Daoy (cell line): ENCODE measurements at regions not wholly inside any gene's neighbourhood (a gene's known extent, or its start where the extent isn't known, plus 50 kb on each side); places are given as distances from the start of the nearest gene placed in this dataset.
A peak's percentile ranks its signal among the peaks of the same experiment; 100 is the strongest.
"Not testable (repeated sequence)": the region's sequence is repeated elsewhere in the genome, so short reads cannot be mapped to it uniquely, and the experiment has no call there.

Experiments
- DNase-seq: peaks from one replicate; pipeline ENCODE4 v3.0.0-alpha.2; 2015; ENCODE audit warnings: low read depth

DNA sequence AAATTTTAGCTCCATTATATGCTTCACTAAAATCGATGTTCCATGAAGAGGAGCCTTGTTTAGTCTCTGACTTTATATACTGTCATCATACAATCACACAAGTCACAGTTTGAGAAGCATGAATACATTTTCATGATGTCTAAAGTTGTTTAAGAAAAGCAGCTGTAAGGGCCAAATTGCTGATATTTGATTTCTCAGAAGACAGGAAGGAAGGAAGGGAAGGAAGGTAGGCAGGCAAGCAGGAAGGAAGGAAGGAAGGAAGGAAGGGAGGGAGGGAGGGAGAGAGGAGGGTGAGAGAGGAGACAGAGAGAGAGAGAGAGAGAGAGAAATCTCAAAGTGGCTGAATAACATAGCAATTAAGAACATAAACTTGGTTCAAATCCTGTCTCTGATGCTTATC, 153.7 kb downstream of the RTL9 start:
- no peak for DNase-seq

- DNase-seq = no peak
These were observed 155.9 kb downstream of the RTL9 start for GRCh38 chrX:110514509-110514908.

DNA sequence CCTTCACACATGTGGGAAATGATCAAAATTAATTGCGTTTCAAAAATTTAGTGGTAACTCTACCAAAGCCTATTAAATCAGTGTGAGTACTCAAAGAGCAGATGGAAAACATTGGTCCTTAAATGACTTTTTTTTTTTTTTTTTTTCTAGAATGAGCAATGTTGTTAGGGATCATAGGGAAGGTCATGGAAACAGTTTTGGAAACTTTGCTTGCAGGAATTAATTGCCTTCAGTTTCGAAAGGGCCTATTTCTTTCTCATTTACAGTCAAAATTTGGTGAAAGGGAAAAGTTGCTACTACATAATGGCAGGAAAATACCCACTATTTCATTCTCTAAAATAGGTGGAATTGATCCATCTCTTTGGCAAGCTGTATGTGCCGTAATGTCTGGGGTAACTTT, 160.9 kb downstream of the RTL9 start:
- no peak for DNase-seq

GRCh38 chrX:110519906-110520452, 161.3 kb downstream of the RTL9 start:
- no peak for DNase-seq

DNA sequence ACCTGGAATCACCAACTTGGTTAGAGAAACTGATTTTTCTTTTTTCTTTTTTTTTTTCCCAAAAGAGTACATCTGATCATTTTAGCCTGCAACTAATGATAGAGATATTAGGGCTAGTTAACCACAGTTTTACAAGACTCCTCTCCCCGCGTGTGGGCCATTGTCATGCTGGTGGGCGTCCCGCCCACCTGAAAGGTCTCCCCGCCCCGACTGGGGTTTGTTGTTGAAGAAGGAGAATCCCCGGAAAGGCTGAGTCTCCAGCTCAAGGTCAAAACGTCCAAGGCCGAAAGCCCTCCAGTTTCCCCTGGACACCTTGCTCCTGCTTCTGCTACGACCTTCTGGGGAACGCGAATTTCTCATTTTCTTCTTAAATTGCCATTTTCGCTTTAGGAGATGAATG, 162.0 kb downstream of the RTL9 start:
- not testable (repeated sequence) for DNase-seq

GRCh38 chrX:110531873-110532580, 173.4 kb downstream of the RTL9 start:
- no peak for DNase-seq

DNA sequence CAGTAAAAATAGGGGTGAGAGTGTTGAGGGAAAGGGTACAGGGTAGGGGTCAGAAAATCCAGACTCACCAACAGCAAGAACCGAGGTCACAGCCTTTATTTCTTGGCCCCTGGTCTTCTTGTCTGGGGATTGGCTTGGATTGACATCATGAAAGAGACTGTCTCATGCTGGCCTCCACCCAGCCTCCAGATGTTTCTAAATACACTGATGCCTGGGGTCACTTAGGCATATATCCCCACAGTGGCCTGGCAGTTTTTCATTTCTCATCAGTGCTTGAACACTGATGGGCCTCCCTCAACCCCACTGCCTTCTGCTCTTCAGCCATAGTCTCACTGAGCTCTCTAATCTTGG, 173.9 kb downstream of the RTL9 start:
- DNase-seq = no peak

- DNase-seq = no peak
These were observed 178.2 kb downstream of the RTL9 start for GRCh38 chrX:110536816-110537215.

- no peak for DNase-seq
These were observed 182.6 kb downstream of the RTL9 start for GRCh38 chrX:110541266-110541665.

DNA sequence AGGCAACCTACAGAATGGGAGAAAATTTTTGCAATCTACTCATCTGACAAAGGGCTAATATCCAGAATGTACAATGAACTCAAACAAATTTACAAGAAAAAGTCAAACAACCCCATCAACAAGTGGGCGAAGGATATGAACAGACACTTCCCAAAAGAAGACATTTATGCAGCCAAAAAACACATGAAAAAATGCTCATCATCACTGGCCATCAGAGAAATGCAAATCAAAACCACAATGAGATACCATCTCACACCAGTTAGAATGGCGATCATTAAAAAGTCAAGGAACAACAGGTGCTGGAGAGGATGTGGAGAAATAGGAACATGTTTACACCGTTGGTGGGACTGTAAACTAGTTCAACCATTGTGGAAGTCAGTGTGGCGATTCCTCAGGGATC, 192.2 kb downstream of the RTL9 start:
- DNase-seq = not testable (repeated sequence)

DNA sequence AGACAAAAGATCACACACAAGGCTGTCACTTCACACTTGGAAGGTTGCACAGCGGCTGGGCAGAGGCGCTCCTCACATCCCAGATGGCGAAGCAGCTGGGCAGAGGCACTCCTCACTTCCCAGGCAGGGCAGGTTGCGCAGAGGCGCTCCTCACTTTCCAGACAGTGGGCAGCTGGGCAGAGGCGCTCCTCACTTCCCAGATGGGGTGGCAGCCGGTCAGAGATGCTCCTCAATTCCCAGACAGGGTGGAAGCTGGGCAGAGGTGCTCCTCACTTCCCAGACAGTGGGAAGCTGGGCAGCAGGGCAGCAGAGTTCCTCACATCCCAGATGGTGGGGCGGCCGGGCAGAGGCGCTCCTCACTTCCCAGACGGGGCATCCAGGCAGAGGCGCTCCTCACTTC, 199.2 kb downstream of the RTL9 start:
- DNase-seq = no peak

DNA sequence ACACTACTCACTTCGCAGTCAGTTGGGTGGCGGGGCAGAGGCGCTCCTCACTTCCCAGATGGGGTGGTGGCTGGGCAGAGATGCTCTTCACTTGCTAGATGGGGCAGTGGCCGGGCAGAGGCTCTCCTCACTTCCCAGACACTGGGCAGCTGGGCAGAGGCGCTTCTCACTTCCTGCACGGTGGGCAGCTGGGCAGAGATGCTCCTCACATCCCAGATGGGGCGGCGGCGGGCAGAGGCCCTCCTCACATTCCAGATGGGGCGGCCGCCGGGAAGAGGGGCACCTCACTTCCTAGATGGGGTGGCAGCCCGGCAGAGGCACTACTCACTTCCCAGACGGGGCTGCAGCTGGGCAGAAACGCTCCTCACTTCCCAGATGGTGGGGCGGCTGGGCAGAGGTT, 199.8 kb downstream of the RTL9 start:
- DNase-seq = no peak

DNA sequence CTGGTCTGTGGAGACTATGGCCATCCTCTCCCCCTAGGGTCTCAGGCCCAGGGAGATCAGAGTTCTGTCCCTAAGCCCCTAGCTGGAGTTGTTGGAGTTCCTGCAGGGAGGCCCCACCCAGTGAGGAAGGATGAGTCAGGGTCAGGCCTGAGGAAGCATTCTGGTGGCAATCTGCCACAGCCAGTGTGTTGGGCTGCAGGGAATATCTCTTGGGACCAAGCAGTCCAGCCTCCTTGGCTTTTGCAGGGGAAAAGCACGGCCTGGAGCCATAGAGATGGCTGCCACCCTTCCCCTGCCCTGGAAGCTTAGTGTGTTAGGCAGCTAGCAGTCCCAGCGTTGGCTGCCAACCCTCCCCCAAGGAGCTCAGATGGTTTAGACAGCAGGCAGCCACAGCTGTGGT, 202.4 kb downstream of the RTL9 start:
- DNase-seq = no peak

DNA sequence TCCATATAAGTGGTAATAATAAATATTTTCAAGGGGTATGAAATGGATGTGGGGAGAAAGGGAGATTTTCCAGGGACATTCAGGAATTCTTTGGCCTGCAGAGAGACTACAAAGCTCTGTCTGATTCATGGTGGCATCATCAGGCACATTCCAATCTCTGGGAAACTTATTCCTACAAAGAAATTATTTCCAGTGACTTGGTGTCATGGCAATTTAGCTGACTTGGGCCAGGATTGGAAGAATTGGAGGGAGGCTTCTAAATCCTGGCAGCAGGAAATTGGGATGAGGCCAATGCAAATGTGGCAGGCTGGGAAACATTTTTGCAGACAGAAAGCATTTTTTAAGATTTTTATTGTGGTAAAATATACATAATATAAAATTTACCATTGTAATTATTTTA, 204.6 kb downstream of the RTL9 start:
- no peak for DNase-seq

DNA sequence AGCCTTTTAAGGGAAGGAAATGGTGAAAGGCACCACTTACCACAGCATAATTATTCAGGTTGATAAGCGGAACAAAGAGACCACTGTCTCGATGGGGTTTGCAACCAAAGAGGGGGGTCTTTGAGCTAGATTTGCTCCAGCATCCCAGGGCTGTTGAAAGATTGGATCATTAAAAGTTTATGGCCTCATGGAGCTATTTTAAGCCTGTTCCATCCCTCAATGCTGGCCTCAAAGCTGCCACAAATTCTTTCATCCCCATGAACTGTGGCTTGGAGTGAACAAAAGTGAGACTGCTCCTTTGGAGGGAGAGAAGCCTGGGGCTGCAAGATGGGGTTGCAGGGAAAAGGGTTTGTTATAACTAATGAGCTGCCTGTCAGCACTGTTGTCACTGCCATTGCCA, 209.8 kb downstream of the RTL9 start:
- DNase-seq = no peak

DNA sequence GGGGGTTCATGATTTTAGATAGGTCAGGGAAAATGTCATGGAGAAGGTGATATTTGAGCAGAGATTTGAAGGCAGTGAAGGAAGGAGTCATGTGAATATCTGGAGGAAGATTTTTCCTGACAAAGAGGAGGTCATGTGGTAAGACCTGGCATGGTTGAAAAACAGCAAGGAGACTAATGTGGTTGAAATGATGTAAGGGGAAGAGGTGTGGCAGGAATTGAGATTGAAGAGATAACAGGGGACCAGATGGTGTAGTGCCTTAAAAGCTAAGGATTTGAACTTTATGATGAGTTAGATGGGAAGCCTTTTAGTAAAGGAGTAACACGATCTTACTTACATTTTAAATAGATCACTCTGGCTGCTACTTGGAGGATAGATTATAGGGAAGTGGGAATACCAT, 210.9 kb downstream of the RTL9 start:
- no peak for DNase-seq

DNA sequence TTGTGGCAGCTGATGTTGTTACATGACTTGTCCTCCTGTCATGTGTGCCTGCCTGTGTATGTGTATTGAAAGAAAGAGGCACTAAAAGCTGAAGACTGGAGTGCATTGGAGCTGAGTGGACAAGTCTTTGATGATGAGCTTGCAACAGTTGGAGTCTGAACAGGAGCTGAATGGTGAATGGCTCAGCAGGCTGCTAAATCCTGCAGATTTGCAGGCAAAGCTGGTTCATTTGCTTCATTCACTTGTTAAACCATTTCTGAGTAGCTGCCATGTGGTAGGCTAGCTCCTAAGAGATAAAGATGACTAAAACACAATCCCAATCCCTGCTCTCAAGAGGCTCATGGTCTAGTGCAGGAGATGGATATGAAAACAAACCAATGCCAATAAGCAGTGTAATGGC, 217.3 kb downstream of the CHRDL1 start:
- no peak for DNase-seq

DNA sequence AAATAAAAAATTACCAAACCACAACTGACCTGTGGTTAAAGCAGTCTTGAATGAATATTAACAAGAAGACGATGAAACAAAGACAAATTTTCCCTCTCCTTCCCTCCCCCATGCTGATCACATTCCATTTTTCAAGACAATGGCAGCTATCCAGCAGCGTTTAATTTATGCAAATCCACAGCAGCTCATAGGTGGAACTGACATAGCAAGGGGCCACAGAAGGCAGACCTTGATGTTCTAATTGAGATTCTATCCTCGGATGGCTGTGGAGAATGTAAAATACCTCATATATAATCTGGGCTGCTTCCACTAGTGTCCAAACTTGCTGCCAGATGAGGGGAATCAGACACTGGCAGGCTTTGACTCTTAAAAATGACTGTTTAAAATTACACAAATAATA, 211.5 kb downstream of the CHRDL1 start:
- no peak for DNase-seq

GRCh38 chrX:110588164-110588563, 207.5 kb downstream of the CHRDL1 start:
- DNase-seq = no peak

DNA sequence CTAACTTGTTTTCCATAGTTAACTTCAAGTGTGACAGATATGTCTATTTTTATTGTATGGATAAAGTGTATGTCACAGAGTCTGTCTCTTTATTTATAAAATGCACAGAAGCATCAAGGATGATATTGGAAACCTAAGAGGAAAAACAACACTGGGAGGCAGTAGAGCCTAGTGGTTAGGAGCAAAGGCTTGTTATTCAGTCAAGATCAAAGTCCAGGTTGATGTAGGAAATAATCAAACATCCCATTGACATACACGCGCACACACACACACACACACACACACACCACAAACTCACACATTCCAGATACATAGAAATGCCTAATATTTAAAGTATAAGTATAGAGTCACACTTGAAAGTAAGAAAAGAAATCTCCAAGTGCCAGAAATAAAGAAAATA, 206.8 kb downstream of the CHRDL1 start:
- DNase-seq = no peak

GRCh38 chrX:110600745-110601310, 194.8 kb downstream of the CHRDL1 start:
- DNase-seq = peak; percentile 1

DNA sequence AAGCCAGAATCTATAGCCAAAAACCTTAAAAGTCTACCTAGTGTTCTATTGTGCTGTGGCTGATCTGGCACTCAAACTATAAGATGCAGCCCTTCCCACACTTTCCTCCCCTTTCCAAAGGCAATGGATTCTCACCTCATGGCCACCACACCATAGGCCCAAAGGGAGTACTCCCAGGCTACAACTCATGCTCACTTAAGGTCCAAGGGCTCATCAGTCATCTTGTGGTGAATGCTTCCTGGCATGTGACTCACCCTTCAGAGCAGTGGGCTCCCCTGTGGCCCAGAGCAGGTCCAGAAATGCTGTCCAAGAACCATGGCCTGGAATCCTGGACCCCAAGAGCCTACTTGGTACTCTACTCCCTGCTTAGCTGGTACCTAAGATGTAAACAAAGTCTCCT, 181.0 kb downstream of the CHRDL1 start:
- DNase-seq = no peak
